ENCODE measurements at regions not wholly inside any gene's neighbourhood (a gene's known extent, or its start where the extent isn't known, plus 50 kb on each side); places are given as distances from the start of the nearest gene placed in this dataset.

DNA sequence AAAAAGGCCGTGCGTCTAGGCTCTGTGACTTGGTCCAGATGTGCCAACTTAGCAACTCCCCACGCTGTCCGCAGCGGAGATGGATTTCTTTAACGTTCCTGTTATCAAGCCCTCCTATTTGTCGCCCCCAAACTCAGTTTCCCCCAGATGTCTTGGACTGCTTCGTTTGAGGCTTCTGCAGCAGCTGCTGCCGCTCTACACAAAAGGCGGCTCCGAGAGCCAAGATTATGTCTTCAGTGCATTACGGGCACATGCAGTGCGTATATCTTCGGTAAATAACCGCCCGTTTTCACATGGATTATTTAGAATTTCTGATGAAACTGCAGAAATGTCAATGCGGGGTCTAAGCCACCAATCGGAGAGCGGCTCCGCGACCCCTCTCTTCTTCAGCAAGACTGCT is 240.6 kb upstream of the ZFHX3 start:
- no peaks in the 10 kb centered on the region for H3K4me1 ChIP-seq (ENCODE audit: insufficient read depth, low read length)
- H3K4me3 ChIP-seq (ENCODE audit: low read length): no peak overlapping the region
- H3K27ac ChIP-seq (ENCODE audit: low read length): no peak overlapping the region
- no peaks in the 10 kb centered on the region for H3K27me3 ChIP-seq (ENCODE audit: insufficient read depth, low read length)
- no peaks in the 10 kb centered on the region for H3K9me3 ChIP-seq (ENCODE audit: insufficient read depth, low read depth, low read length)
- H3K9ac ChIP-seq (ENCODE audit: low read depth, low read length): no peak overlapping the region
- H3K36me3 ChIP-seq (ENCODE audit: insufficient read depth, low read depth, low read length): no peaks in the 10 kb centered on the region

DNA sequence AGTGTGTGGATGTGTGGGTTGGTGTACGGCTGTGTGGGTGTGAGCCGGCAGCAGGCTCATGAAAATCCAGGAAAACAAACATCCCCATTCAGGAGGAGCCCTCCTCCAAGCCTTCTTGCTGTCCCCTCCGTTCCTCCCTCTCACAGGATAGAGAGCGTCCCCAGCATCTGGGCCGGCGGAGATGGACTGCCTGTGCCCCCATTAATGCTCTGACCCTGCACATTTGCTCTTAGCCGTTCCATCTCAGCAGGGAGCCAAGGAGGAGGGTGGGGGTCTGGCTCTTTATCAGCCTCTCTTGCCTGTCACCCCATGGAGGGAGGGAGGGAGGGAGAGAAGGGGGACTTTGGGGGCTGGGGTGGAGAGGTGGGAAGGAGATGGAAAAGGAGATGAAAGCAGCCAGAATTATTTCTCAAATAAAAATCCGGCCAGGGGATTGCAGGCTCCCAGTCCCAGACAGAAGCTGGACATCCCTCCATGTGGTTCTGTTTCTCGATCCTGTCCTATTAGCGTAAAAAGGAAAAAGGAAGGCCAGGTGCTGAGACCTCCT is 240.0 kb upstream of the ZFHX3 start:
- Histone ChIP-seq H3K36me3 (ENCODE audit: insufficient read depth, low read depth, low read length) (no peaks in the 10 kb centered on the region), H3K27me3 (ENCODE audit: insufficient read depth, low read length) (no peaks in the 10 kb centered on the region), H3K4me1 (ENCODE audit: insufficient read depth, low read length) (no peaks in the 10 kb centered on the region), H3K9me3 (ENCODE audit: insufficient read depth, low read depth, low read length) (no peaks in the 10 kb centered on the region), H3K4me3 (ENCODE audit: low read length) (no peak overlapping the region), H3K9ac (ENCODE audit: low read depth, low read length) (no peak overlapping the region), H3K27ac (ENCODE audit: low read length) (no peak overlapping the region)

DNA sequence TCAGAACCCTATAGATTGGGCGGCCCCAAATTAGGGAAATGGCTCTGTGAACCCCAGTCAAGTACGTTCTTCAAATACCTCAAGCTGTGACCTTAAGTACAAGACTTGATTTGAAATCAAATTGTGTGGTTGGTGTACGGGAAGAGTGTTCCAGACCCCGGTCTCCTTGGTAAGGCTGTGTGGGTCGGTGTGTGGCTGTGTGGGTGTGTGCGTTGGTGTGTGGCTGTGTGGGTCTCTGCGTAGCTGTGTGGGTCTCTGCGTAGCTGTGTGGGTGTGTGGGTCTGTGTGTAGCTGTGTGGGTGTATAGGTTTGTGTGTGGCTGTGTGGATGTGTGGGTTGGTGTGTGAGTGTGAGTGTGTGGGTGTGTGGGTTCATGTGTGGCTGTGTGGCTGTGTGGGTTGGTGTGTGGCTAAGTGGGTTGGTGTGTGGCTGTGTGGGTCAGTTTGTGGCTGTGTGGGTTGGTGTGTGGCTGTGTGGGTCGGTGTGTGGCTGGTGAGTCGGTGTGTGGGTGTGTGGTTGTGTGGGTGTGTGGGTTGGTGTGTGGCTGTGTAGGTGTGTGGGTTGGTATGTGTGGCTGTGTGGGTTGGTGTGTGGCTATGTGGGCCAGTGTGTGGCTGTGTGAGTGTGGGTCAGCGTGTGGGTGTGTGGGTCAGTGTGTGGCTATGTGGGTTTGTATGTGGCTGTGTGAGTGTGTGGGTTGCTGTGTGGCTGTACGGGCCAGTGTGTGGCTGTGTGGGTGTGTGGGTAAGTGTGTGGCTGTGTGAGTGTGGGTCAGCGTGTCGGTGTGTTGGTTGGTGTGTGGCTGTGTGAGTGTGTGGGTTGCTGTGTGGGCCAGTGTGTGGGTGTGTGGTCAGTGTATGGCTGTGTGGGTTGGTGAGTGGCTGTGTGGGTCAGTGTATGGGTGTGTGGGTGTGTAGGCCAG is 238.7 kb upstream of the ZFHX3 start:
- H3K9me3 ChIP-seq (ENCODE audit: insufficient read depth, low read depth, low read length): no peaks in the 10 kb centered on the region
- H3K27ac ChIP-seq (ENCODE audit: low read length): no peak overlapping the region
- H3K36me3 ChIP-seq (ENCODE audit: insufficient read depth, low read depth, low read length): no peaks in the 10 kb centered on the region
- no peaks in the 10 kb centered on the region for H3K4me1 ChIP-seq (ENCODE audit: insufficient read depth, low read length)
- no peak overlapping the region for H3K9ac ChIP-seq (ENCODE audit: low read depth, low read length)
- no peak overlapping the region for H3K4me3 ChIP-seq (ENCODE audit: low read length)
- H3K27me3 ChIP-seq (ENCODE audit: insufficient read depth, low read length): no peaks in the 10 kb centered on the region

DNA sequence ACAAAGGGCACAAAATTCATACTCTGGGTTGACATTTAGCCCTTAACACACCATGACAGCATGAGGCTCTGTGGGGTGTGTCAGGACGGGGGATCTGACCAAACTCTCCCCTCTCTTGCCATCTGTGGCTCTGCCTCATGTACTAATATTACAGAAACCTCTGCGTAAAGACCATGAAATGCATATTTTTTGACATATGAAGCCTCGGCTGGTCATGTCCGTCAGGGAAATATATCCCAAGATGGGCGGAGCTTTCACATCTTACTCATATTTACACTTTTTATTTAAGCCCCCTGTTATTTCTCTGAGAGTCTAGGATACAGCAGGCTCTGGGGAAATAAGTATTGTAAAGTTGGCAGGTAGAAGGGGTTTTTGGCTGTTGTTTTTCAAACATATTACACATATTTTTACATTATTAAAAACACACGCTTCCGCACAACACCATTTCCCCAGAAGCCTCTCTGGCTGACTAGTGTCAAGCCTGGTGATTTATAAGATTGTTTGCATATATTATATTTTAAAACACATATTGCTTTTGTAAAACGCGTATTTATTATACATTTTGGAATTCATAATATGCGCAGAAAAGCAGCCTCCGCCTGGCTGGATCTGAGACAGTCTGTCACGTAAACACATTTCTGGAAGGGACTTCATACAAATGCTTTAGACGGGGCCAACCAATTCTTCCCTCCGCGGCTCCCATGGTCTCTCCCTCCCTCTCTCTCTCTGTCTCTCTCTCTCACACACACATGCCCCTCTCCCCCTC is 237.7 kb upstream of the ZFHX3 start:
- Histone ChIP-seq H3K9me3 (ENCODE audit: insufficient read depth, low read depth, low read length) (no peaks in the 10 kb centered on the region), H3K36me3 (ENCODE audit: insufficient read depth, low read depth, low read length) (no peaks in the 10 kb centered on the region), H3K27me3 (ENCODE audit: insufficient read depth, low read length) (no peaks in the 10 kb centered on the region), H3K4me3 (ENCODE audit: low read length) (no peak overlapping the region), H3K9ac (ENCODE audit: low read depth, low read length) (no peak overlapping the region), H3K27ac (ENCODE audit: low read length) (no peak overlapping the region), H3K4me1 (ENCODE audit: insufficient read depth, low read length) (no peaks in the 10 kb centered on the region)

GRCh38 chr16:73280388-73280787 is 232.5 kb upstream of the ZFHX3 start:
- Histone ChIP-seq H3K36me3 (ENCODE audit: insufficient read depth, low read depth, low read length) (no peaks in the 10 kb centered on the region), H3K4me1 (ENCODE audit: insufficient read depth, low read length) (no peaks in the 10 kb centered on the region), H3K9me3 (ENCODE audit: insufficient read depth, low read depth, low read length) (no peaks in the 10 kb centered on the region), H3K27me3 (ENCODE audit: insufficient read depth, low read length) (no peaks in the 10 kb centered on the region), H3K4me3 (ENCODE audit: low read length) (no peak overlapping the region), H3K9ac (ENCODE audit: low read depth, low read length) (no peak overlapping the region), H3K27ac (ENCODE audit: low read length) (no peak overlapping the region)

- no peaks in the 10 kb centered on the region for H3K27me3 ChIP-seq (ENCODE audit: insufficient read depth, low read length)
- H3K4me1 ChIP-seq (ENCODE audit: insufficient read depth, low read length): no peaks in the 10 kb centered on the region
- no peaks in the 10 kb centered on the region for H3K36me3 ChIP-seq (ENCODE audit: insufficient read depth, low read depth, low read length)
- H3K9ac ChIP-seq (ENCODE audit: low read depth, low read length): no peak overlapping the region
- H3K27ac ChIP-seq (ENCODE audit: low read length): no peak overlapping the region
- no peak overlapping the region for H3K4me3 ChIP-seq (ENCODE audit: low read length)
- H3K9me3 ChIP-seq (ENCODE audit: insufficient read depth, low read depth, low read length): no peaks in the 10 kb centered on the region
These were observed 231.5 kb upstream of the ZFHX3 start for GRCh38 chr16:73279451-73279850.

DNA sequence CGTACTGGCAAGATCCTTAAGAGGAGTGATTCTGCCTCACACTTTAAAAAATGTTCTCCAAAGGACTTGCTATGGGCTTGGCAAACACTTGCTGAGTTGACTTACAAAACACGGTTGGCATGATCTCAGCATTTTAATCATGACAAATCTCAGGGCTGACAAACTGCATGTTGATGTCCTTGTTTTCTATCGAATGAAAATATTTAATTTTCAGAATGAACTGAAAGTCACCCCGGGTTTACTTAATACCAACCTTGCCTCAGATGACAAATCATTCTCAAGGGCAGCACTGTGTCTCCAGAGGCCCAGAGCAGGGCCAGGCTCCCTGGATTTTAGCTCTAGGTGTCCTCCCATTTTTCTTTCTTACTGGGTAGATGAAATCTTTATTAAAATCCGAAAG is 229.1 kb upstream of the ZFHX3 start:
- no peak overlapping the region for H3K9ac ChIP-seq (ENCODE audit: low read depth, low read length)
- no peaks in the 10 kb centered on the region for H3K36me3 ChIP-seq (ENCODE audit: insufficient read depth, low read depth, low read length)
- no peaks in the 10 kb centered on the region for H3K4me1 ChIP-seq (ENCODE audit: insufficient read depth, low read length)
- H3K27me3 ChIP-seq (ENCODE audit: insufficient read depth, low read length): no peaks in the 10 kb centered on the region
- no peak overlapping the region for H3K4me3 ChIP-seq (ENCODE audit: low read length)
- H3K27ac ChIP-seq (ENCODE audit: low read length): no peak overlapping the region
- H3K9me3 ChIP-seq (ENCODE audit: insufficient read depth, low read depth, low read length): no peaks in the 10 kb centered on the region

- Histone ChIP-seq H3K9me3 (ENCODE audit: insufficient read depth, low read depth, low read length) (no peaks in the 10 kb centered on the region), H3K4me3 (ENCODE audit: low read length) (no peak overlapping the region), H3K36me3 (ENCODE audit: insufficient read depth, low read depth, low read length) (no peaks in the 10 kb centered on the region)
These were observed 227.5 kb upstream of the ZFHX3 start for GRCh38 chr16:73275448-73275847.

DNA sequence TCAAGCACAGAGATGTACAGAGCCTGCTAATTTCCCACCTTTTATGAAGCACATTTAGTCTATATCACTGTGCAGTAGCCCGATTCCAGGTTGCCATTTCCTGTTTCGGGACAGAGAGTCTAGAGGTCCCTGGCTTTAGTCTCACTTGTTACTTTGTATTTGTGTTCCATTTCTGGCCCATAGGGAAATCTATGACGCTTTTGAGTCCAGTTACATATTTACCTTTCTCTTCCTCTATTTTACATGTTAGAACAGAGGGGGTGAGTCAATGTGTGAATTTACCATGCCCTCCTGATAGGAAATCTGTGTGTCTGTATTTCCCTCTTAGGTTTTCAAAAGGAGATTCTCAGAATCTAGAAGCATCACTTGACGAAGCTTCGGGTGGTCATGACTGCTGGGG is 227.1 kb upstream of the ZFHX3 start:
- no peaks in the 10 kb centered on the region for H3K4me1 ChIP-seq (ENCODE audit: insufficient read depth, low read length)
- no peaks in the 10 kb centered on the region for H3K9me3 ChIP-seq (ENCODE audit: insufficient read depth, low read depth, low read length)
- no peaks in the 10 kb centered on the region for H3K27me3 ChIP-seq (ENCODE audit: insufficient read depth, low read length)
- no peak overlapping the region for H3K9ac ChIP-seq (ENCODE audit: low read depth, low read length)
- H3K4me3 ChIP-seq (ENCODE audit: low read length): no peak overlapping the region
- no peak overlapping the region for H3K27ac ChIP-seq (ENCODE audit: low read length)
- H3K36me3 ChIP-seq (ENCODE audit: insufficient read depth, low read depth, low read length): no peaks in the 10 kb centered on the region

More at GRCh38 chr16:73275448-73275847, 227.5 kb upstream of the ZFHX3 start:
- no peaks in the 10 kb centered on the region for H3K27me3 ChIP-seq (ENCODE audit: insufficient read depth, low read length)
- no peak overlapping the region for H3K27ac ChIP-seq (ENCODE audit: low read length)
- H3K4me1 ChIP-seq (ENCODE audit: insufficient read depth, low read length): no peaks in the 10 kb centered on the region
- H3K9ac ChIP-seq (ENCODE audit: low read depth, low read length): no peak overlapping the region

DNA sequence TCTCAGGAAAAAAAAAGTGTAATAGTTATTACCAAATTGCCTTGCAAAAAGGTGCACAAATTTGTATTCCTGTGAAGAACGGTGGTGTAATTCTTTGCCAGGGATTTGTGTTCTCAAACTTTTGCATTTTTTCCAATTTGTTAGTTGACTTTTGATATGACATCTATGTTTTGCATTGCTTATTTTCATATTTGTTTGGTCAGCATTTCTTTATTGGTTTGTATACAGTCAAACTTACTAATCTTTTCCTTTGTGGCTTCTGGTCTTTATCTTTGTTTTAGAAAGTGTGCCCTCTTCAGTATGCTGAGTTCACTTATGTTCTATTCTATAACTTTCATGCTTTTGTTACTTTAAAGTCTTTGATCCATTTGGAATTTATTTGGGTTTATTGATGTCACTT is 226.2 kb upstream of the ZFHX3 start:
- Histone ChIP-seq H3K9ac (ENCODE audit: low read depth, low read length) (no peak overlapping the region), H3K36me3 (ENCODE audit: insufficient read depth, low read depth, low read length) (no peaks in the 10 kb centered on the region), H3K27me3 (ENCODE audit: insufficient read depth, low read length) (no peaks in the 10 kb centered on the region), H3K4me3 (ENCODE audit: low read length) (no peak overlapping the region), H3K9me3 (ENCODE audit: insufficient read depth, low read depth, low read length) (no peaks in the 10 kb centered on the region), H3K27ac (ENCODE audit: low read length) (no peak overlapping the region), H3K4me1 (ENCODE audit: insufficient read depth, low read length) (no peaks in the 10 kb centered on the region)

GRCh38 chr16:73268366-73268993 is 220.6 kb upstream of the ZFHX3 start:
- Histone ChIP-seq H3K27ac (ENCODE audit: low read length) (no peak overlapping the region), H3K36me3 (ENCODE audit: insufficient read depth, low read depth, low read length) (no peaks in the 10 kb centered on the region), H3K9ac (ENCODE audit: low read depth, low read length) (no peak overlapping the region), H3K27me3 (ENCODE audit: insufficient read depth, low read length) (no peaks in the 10 kb centered on the region), H3K4me3 (ENCODE audit: low read length) (no peak overlapping the region), H3K9me3 (ENCODE audit: insufficient read depth, low read depth, low read length) (no peaks in the 10 kb centered on the region), H3K4me1 (ENCODE audit: insufficient read depth, low read length) (no peaks in the 10 kb centered on the region)

Measured in iPS-20b (cell line).